Right kidney (tissue), 1 donor: ENCODE measurements at regions not wholly inside any gene's neighbourhood (a gene's known extent, or its start where the extent isn't known, plus 50 kb on each side); places are given as distances from the start of the nearest gene placed in this dataset.

ENCODE experiments used
- DNase-seq: peaks from one replicate; pipeline ENCODE4 v3.0.0-alpha.2; 2016

- DNase-seq: no peak
These were observed 133.0 kb upstream of the CELF4 start for GRCh38 chr18:37698508-37699040.

- DNase-seq: no peak
These were observed 128.9 kb upstream of the CELF4 start for GRCh38 chr18:37694516-37694915.

GRCh38 chr18:37691162-37691561 lies 125.6 kb upstream of the CELF4 start:
- no peak for DNase-seq

GRCh38 chr18:37689841-37690240 lies 124.2 kb upstream of the CELF4 start:
- DNase-seq: no peak

- no peak for DNase-seq
These were observed 119.0 kb upstream of the CELF4 start for GRCh38 chr18:37684590-37684989.

GRCh38 chr18:37684183-37684582 lies 118.6 kb upstream of the CELF4 start:
- no peak for DNase-seq

GRCh38 chr18:37680911-37681310 lies 115.3 kb upstream of the CELF4 start:
- DNase-seq: no peak

GRCh38 chr18:37676276-37676675 lies 110.7 kb upstream of the CELF4 start:
- no peak for DNase-seq

- no peak for DNase-seq
These were observed 110.1 kb upstream of the CELF4 start for GRCh38 chr18:37675699-37676098.

GRCh38 chr18:37674570-37674969 lies 109.0 kb upstream of the CELF4 start:
- no peak for DNase-seq

- DNase-seq: no peak
These were observed 108.1 kb upstream of the CELF4 start for GRCh38 chr18:37673671-37674070.

GRCh38 chr18:37672932-37673595 lies 107.5 kb upstream of the CELF4 start:
- no peak for DNase-seq

- no peak for DNase-seq
These were observed 106.4 kb upstream of the CELF4 start for GRCh38 chr18:37672001-37672400.

- no peak for DNase-seq
These were observed 105.9 kb upstream of the CELF4 start for GRCh38 chr18:37671530-37671929.

GRCh38 chr18:37671119-37671518 lies 105.5 kb upstream of the CELF4 start:
- no peak for DNase-seq

- no peak for DNase-seq
These were observed 104.5 kb upstream of the CELF4 start for GRCh38 chr18:37669991-37670534.

- DNase-seq: peak; percentile 21
These were observed 103.6 kb upstream of the CELF4 start for GRCh38 chr18:37668971-37669747.

- DNase-seq: no peak
These were observed 102.2 kb upstream of the CELF4 start for GRCh38 chr18:37667836-37668235.

GRCh38 chr18:37666991-37667390 lies 101.4 kb upstream of the CELF4 start:
- DNase-seq: no peak

GRCh38 chr18:37666451-37666850 lies 100.9 kb upstream of the CELF4 start:
- DNase-seq: no peak

GRCh38 chr18:37665346-37665745 lies 99.7 kb upstream of the CELF4 start:
- no peak for DNase-seq

- DNase-seq: no peak
These were observed 97.8 kb upstream of the CELF4 start for GRCh38 chr18:37663446-37663845.

- no peak for DNase-seq
These were observed 97.1 kb upstream of the CELF4 start for GRCh38 chr18:37662546-37663339.
